HCT116 (cell line): ENCODE measurements at regions not wholly inside any gene's neighbourhood (a gene's known extent, or its start where the extent isn't known, plus 50 kb on each side); places are given as distances from the start of the nearest gene placed in this dataset.

Source experiments
- ATAC-seq: fragments of 200-7000 bp; cut with Tn5 transposase; 2 replicates; pipeline ENCODE4 v1.9.1; 2020; ENCODE audit warnings: mild to moderate bottlenecking, moderate library complexity
- BruUV-seq: library from RNA; stranded (reverse); fragments of 400-500 nt; replicated peaks from 2 replicates; lab custom pipeline; 2021; lab: Mats Ljungman, UMichigan
- CTCF ChIA-PET: fragments of 300-600 bp; sonication (Branson Sonifier 250); formaldehyde crosslinking; loops from one replicate; lab custom pipeline; 2021; ENCODE audit warnings: antibody characterized with exemption; lab: Charles Lee
- POLR2A ChIA-PET: fragments of 300-600, 350-600 bp; sonication (Branson Sonifier 250); formaldehyde crosslinking; loops from one replicate; lab custom pipeline; 2021; ENCODE audit warnings: antibody characterized with exemption; lab: Charles Lee
- RAD21 ChIA-PET, 2 experiments: fragments of 300-600 bp; sonication (Branson Sonifier 250); formaldehyde crosslinking; loops; one replicate each; lab custom pipeline; 2023; ENCODE audit warnings: low total read pairs in 2 of 2; ENCODE audit not compliant: uncharacterized antibody in 2 of 2, unreplicated experiment in 2 of 2, low non-redundant PET in 1 of 2; lab: Charles Lee
- DNase-seq: peaks from one replicate; pipeline ENCODE4 v3.0.0-alpha.2; 2010; ENCODE audit warnings: low read depth, low spot score
- H2AFZ ChIP-seq: fragments of 200-600 bp; shearing (Covaris generic), sonication (generic); 2 replicates; pipeline ENCODE4 v1.6.1; 2017; ENCODE audit warnings: low read depth, mixed run types, mixed read lengths, antibody characterized with exemption, low read length; ENCODE audit not compliant: poor library complexity, severe bottlenecking
- H3K27ac ChIP-seq: 2 replicates; pipeline ENCODE4 v1.5.1; 2012; ENCODE audit warnings: low read depth, low read length
- H3K27me3 ChIP-seq: fragments of 200-600 bp; sonication (generic); 2 replicates; pipeline ENCODE4 v1.6.1; 2016; ENCODE audit warnings: mixed run types, low read length, mixed read lengths; ENCODE audit not compliant: insufficient read depth
- H3K36me3 ChIP-seq, 2 experiments: fragments of 200-500 bp in 1 of 2; fragments of 200-600 bp in 1 of 2; sonication (Bioruptor generic) in 1 of 2; sonication (generic) in 1 of 2; 2 replicates each; pipeline versions ENCODE4 v1.5.1 to v1.6.1; 2014 to 2016; ENCODE audit warnings: low read length in 2 of 2, inconsistent platforms in 1 of 2, mixed read lengths in 1 of 2, mixed run types in 1 of 2; ENCODE audit not compliant: insufficient read depth in 2 of 2, control insufficient read depth in 1 of 2
- H3K4me1 ChIP-seq, 2 experiments: fragments of 200-600 bp in 1 of 2; sonication (generic) in 1 of 2; 2 replicates each; pipeline versions ENCODE4 v1.5.1 to v1.6.1; 2012 to 2017; ENCODE audit warnings: low read length in 2 of 2, inconsistent platforms in 1 of 2, mild to moderate bottlenecking in 1 of 2, mixed read lengths in 1 of 2, mixed run types in 1 of 2, moderate library complexity in 1 of 2; ENCODE audit not compliant: insufficient read depth in 2 of 2, control insufficient read depth in 1 of 2
- H3K4me2 ChIP-seq: fragments of 200-600 bp; sonication (generic); 2 replicates; pipeline ENCODE4 v1.6.1; 2017; ENCODE audit warnings: mixed run types, low read length, mixed read lengths
- H3K4me3 ChIP-seq, 2 experiments: fragments of 200-600 bp in 1 of 2; sonication (generic) in 1 of 2; replicated peaks in 1 of 2; 2 replicates each; pipeline ENCODE4 v1.5.1; 2011 to 2016; ENCODE audit warnings: low read length in 2 of 2, control low read depth in 1 of 2, low read depth in 1 of 2, mild to moderate bottlenecking in 1 of 2, mixed read lengths in 1 of 2, mixed run types in 1 of 2
- H3K79me2 ChIP-seq: fragments of 200-600 bp; sonication (generic); 2 replicates; pipeline ENCODE4 v1.6.1; 2017; ENCODE audit warnings: mild to moderate bottlenecking, mixed run types, low read length, moderate library complexity, mixed read lengths; ENCODE audit not compliant: insufficient read depth
- H3K9ac ChIP-seq: fragments of 200-600 bp; sonication (generic); 2 replicates; pipeline ENCODE4 v1.6.1; 2016; ENCODE audit warnings: low read length, mixed read lengths
- H3K9me2 ChIP-seq: fragments of 200-600 bp; sonication (generic), shearing (Covaris generic); 2 replicates; pipeline ENCODE4 v1.6.1; 2017; ENCODE audit warnings: mixed run types, mild to moderate bottlenecking, moderate library complexity; ENCODE audit not compliant: insufficient read depth
- H3K9me3 ChIP-seq, 2 experiments: fragments of 200-500 bp in 1 of 2; fragments of 200-600 bp in 1 of 2; sonication (Bioruptor generic) in 1 of 2; sonication (generic) in 1 of 2; 2 replicates each; pipeline ENCODE4 v1.6.1; 2014 to 2017; ENCODE audit warnings: low read length in 2 of 2, mixed read lengths in 2 of 2, inconsistent platforms in 1 of 2, low read depth in 1 of 2, mild to moderate bottlenecking in 1 of 2, mixed run types in 1 of 2, moderate library complexity in 1 of 2; ENCODE audit not compliant: control insufficient read depth in 1 of 2, insufficient read depth in 1 of 2
- H4K20me1 ChIP-seq: fragments of 200-600 bp; sonication (generic), shearing (Covaris generic); 2 replicates; pipeline ENCODE4 v1.6.1; 2017; ENCODE audit warnings: mixed run types, mild to moderate bottlenecking, moderate library complexity; ENCODE audit not compliant: insufficient read depth
- CBX3 ChIP-seq: IDR thresholded peaks from 2 replicates; pipeline ENCODE4 v1.6.1; 2012; ENCODE audit warnings: low read depth
- EGR1 ChIP-seq: IDR thresholded peaks from 2 replicates; pipeline ENCODE4 v1.6.1; 2012; ENCODE audit warnings: low read depth
- EZH2 ChIP-seq: fragments of 200-600 bp; sonication (generic); IDR thresholded peaks from 2 replicates; pipeline ENCODE4 v1.6.1; 2017; ENCODE audit warnings: antibody characterized with exemption, mixed run types
- EZH2phosphoT487 ChIP-seq: fragments of 200-600 bp; IDR thresholded peaks from 2 replicates; pipeline ENCODE4 v1.6.1; 2018; ENCODE audit warnings: antibody characterized with exemption, borderline replicate concordance
- FOSL1 ChIP-seq: IDR thresholded peaks from 2 replicates; pipeline ENCODE4 v1.6.1; 2012; ENCODE audit warnings: low read depth
- JUND ChIP-seq: IDR thresholded peaks from 2 replicates; pipeline ENCODE4 v1.6.1; 2012
- POLR2AphosphoS5 ChIP-seq: IDR thresholded peaks from 2 replicates; pipeline ENCODE4 v1.6.1; 2011; ENCODE audit warnings: mild to moderate bottlenecking, low read depth, low read length, moderate library complexity
- RAD21 ChIP-seq: IDR thresholded peaks from 2 replicates; pipeline ENCODE4 v1.6.1; 2012; ENCODE audit warnings: low read depth, mild to moderate bottlenecking
- SP1 ChIP-seq: IDR thresholded peaks from 2 replicates; pipeline ENCODE4 v1.6.1; 2012; ENCODE audit warnings: low read depth
- SRF ChIP-seq: IDR thresholded peaks from 2 replicates; pipeline ENCODE4 v1.6.1; 2012; ENCODE audit warnings: low read depth
- YY1 ChIP-seq: IDR thresholded peaks from 2 replicates; pipeline ENCODE4 v1.6.1; 2011; ENCODE audit warnings: low read length, low read depth, moderate library complexity, mild to moderate bottlenecking; ENCODE audit not compliant: insufficient replicate concordance; ENCODE audit errors: extremely low read depth
- ZNF274 ChIP-seq: fragments of 200-500 bp; sonication (Bioruptor generic); IDR thresholded peaks from 2 replicates; pipeline ENCODE4 v1.6.1; 2014; ENCODE audit warnings: mild to moderate bottlenecking, low read depth, low read length, inconsistent platforms
- intact Hi-C: fragments of 100-400 bp; cut with micrococcal nuclease; formaldehyde crosslinking; loops from 2 replicates; pipeline ENCODE4 v1.10.0; 2022
- TF ChIP-seq, protein P1 (sequence below), 3 experiments: fragments of 200-600 bp in 1 of 3; sonication (generic) in 1 of 3; IDR thresholded peaks in 2 of 3; conservative IDR thresholded peaks in 1 of 3; 2 replicates each; pipeline ENCODE4 v1.5.1; 2012 to 2017; ENCODE audit warnings: low read depth in 2 of 3, low read length in 2 of 3, antibody characterized with exemption in 1 of 3, borderline replicate concordance in 1 of 3, control low read depth in 1 of 3, mild to moderate bottlenecking in 1 of 3, mixed read lengths in 1 of 3, mixed run types in 1 of 3, moderate library complexity in 1 of 3; ENCODE audit not compliant: insufficient read depth in 1 of 3
- TF ChIP-seq, protein P2 (sequence below): IDR thresholded peaks from 2 replicates; pipeline ENCODE4 v1.6.1; 2012

DNA sequence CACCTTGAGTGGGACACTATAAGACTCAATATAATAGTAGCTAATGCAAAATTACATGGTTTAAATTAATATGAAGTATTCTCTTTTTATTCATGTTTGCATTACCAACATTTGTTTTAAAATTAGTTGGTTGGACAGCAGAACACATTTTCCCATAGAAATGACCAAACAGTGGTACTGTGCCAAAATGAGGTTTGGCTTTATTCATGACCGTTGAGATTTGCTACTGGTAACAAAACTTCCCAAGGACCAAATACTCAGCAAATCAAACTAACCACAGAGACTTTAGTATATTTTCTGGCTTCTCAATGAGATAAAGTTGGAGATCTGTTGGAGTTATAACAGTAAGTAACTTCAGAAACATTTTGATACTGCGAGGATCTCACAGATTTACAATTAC is 637.8 kb upstream of the MEF2C start:
- Histone ChIP-seq H3K9me2 (no peaks in the 10 kb centered on the region), H3K27ac (no peak overlapping the region), H3K36me3 (no peaks in the 10 kb centered on the region), H3K4me2 (no peak overlapping the region), H2AFZ (no peak overlapping the region), H3K4me1 (no peaks in the 10 kb centered on the region), H3K4me3 (no peak overlapping the region), H4K20me1 (no peaks in the 10 kb centered on the region), H3K9me3 (peaks cover 0 to 4% of the 10 kb centered on the region in 2 experiments; a peak in 1 of 4 replicates), H3K9ac (no peak overlapping the region)
- POLR2A ChIA-PET, result no interaction called here
- DNase-seq, result no peak
- BruUV-seq, result no TSS peak
- TF ChIP-seq CBX3, result no peak
- no peak for TF ChIP-seq RAD21
- TF ChIP-seq, all 23 proteins: peak for 0
- no peaks in the 10 kb centered on the region for H3K79me2 ChIP-seq
- CTCF ChIA-PET, result no interaction called here
- H3K27me3 ChIP-seq, result no peaks in the 10 kb centered on the region
- RAD21 ChIA-PET, result no interaction called here
- no peak for ATAC-seq
- intact Hi-C loops, result no loop called here

DNA sequence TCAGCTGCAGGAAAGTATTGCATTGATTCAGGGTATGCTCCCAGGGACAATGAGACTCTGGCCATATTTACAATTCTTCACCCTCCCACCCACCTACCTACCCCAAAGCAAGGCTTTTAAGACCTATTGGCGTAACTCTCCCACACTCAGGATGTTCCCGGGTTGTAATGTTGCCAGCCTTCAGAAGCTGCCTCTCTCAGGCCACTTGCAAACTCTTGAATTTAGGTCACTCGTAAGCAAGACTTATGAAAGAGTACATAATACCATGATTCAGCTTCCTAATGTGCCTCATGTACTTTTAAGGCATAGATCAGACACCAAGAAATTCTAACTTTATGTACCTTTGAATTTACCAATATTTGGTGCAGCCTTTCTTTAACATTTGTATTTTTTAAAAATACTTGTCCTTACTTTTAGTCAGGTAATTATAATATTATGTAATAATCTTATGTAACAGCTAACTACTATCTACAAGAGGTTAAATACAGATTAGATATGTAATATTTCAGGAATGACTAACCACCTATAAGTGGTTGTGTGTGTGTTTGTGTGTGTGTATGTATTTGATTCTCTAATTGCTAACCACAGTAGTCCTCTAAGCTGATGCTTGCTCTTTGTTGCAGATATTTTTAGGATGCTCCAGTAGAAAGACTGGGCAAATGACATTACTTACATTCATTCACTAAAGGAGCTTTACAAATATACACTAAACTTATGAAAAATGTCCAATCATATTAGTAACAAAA is 630.5 kb upstream of the MEF2C start:
- Histone ChIP-seq H3K27me3 (no peaks in the 10 kb centered on the region), H3K27ac (no peak overlapping the region), H3K4me2 (no peak overlapping the region), H4K20me1 (no peaks in the 10 kb centered on the region), H3K9me3 (no peaks in the 10 kb centered on the region), H2AFZ (no peak overlapping the region), H3K36me3 (no peaks in the 10 kb centered on the region), H3K9ac (no peak overlapping the region), H3K4me1 (no peaks in the 10 kb centered on the region), H3K9me2 (no peaks in the 10 kb centered on the region), H3K79me2 (no peaks in the 10 kb centered on the region), H3K4me3 (no peak overlapping the region)
- no peak for DNase-seq
- CTCF ChIA-PET, result no interaction called here
- ATAC-seq, result no peak
- BruUV-seq, result no TSS peak
- POLR2A ChIA-PET, result no interaction called here
- intact Hi-C loops, result no loop called here
- RAD21 ChIA-PET, result no interaction called here
- TF ChIP-seq EGR1 (no peak), EZH2phosphoT487 (no peak), POLR2AphosphoS5 (no peak), SRF (no peak), FOSL1 (no peak), ZNF274 (no peak), EZH2 (no peak), SP1 (no peak), RAD21 (no peak), JUND (no peak), YY1 (no peak)
- TF ChIP-seq, protein P1, sequence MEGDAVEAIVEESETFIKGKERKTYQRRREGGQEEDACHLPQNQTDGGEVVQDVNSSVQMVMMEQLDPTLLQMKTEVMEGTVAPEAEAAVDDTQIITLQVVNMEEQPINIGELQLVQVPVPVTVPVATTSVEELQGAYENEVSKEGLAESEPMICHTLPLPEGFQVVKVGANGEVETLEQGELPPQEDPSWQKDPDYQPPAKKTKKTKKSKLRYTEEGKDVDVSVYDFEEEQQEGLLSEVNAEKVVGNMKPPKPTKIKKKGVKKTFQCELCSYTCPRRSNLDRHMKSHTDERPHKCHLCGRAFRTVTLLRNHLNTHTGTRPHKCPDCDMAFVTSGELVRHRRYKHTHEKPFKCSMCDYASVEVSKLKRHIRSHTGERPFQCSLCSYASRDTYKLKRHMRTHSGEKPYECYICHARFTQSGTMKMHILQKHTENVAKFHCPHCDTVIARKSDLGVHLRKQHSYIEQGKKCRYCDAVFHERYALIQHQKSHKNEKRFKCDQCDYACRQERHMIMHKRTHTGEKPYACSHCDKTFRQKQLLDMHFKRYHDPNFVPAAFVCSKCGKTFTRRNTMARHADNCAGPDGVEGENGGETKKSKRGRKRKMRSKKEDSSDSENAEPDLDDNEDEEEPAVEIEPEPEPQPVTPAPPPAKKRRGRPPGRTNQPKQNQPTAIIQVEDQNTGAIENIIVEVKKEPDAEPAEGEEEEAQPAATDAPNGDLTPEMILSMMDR (IDR thresholded peaks at IDR 0.05 in 2 of 3, conservative IDR thresholded peaks at IDR 0.05 in 1 of 3; ENCODE audit: borderline replicate concordance in 1 of 3, insufficient read depth in 1 of 3, low read depth in 2 of 3, low read length in 2 of 3), result no peak
- TF ChIP-seq, protein P2, sequence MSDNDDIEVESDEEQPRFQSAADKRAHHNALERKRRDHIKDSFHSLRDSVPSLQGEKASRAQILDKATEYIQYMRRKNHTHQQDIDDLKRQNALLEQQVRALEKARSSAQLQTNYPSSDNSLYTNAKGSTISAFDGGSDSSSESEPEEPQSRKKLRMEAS, result no peak
